ENCODE measurements at regions not wholly inside any gene's neighbourhood (a gene's known extent, or its start where the extent isn't known, plus 50 kb on each side); places are given as distances from the start of the nearest gene placed in this dataset.

GRCh38 chr4:59695355-59696053 is 1504.6 kb upstream of the ADGRL3 start:
- TF ChIP-seq CTCF (IDR thresholded peaks at IDR 0.05 in 2 of 3, conservative IDR thresholded peaks at IDR 0.05 in 1 of 3; ENCODE audit: control insufficient read depth in 2 of 3, extremely low read depth in 1 of 3, insufficient read depth in 1 of 3, low read depth in 3 of 3, low read length in 3 of 3), result no peak
- TF ChIP-seq ELK1 (IDR thresholded peaks at IDR 0.05; ENCODE audit: low read depth, low read length), result no peak
- TF ChIP-seq ZBED1 (IDR thresholded peaks at IDR 0.05; ENCODE audit: borderline replicate concordance), result no peak
- TF ChIP-seq EGR1 (IDR thresholded peaks at IDR 0.05; ENCODE audit: borderline replicate concordance in 1 of 2, low read depth in 2 of 2, low read length in 2 of 2), result no peak
- TF ChIP-seq CEBPB (IDR thresholded peaks at IDR 0.05; ENCODE audit: borderline replicate concordance in 1 of 2, low read depth in 2 of 2, low read length in 2 of 2), result no peak
- TF ChIP-seq PBX3 (IDR thresholded peaks at IDR 0.05; ENCODE audit: insufficient replicate concordance, low read depth, low read length), result no peak
- TF ChIP-seq TAF1 (IDR thresholded peaks at IDR 0.05; ENCODE audit: borderline replicate concordance, low read depth, low read length), result no peak

Measured in GM12878 (cell line).